HepG2 (cell line): ENCODE measurements at regions not wholly inside any gene's neighbourhood (a gene's known extent, or its start where the extent isn't known, plus 50 kb on each side); places are given as distances from the start of the nearest gene placed in this dataset.
A peak's percentile ranks its signal among the peaks of the same experiment; 100 is the strongest.
"Not testable (repeated sequence)": the region's sequence is repeated elsewhere in the genome, so short reads cannot be mapped to it uniquely, and the experiment has no call there.

ENCODE experiments used
- ATAC-seq: fragments of 200-7000 bp; cut with Tn5 transposase; 3 replicates; pipeline ENCODE4 v1.9.1; 2020; ENCODE audit warnings: mild to moderate bottlenecking, moderate library complexity
- BruUV-seq: library from RNA; stranded (reverse); fragments of 400-500 nt; replicated peaks from 2 replicates; lab custom pipeline; 2021; lab: Mats Ljungman, UMichigan
- CTCF ChIA-PET: fragments of 300-600 bp; formaldehyde crosslinking; extraction: SDS; loops from one replicate; lab custom pipeline; 2021; ENCODE audit warnings: low total read pairs, inconsistent platforms, low intra/inter-chr PET ratio; lab: Yijun Ruan, JAX
- POLR2A ChIA-PET: fragments of 350-600 bp; sonication (Branson Sonifier 250); formaldehyde crosslinking; loops from one replicate; lab custom pipeline; 2020; ENCODE audit warnings: antibody characterized with exemption, inconsistent platforms; lab: Yijun Ruan, JAX
- DNase-seq: peaks from one replicate; pipeline ENCODE4 v3.0.0-alpha.2; 2015; ENCODE audit warnings: low spot score
- FAIRE-seq: peaks from 3 replicates; lab custom pipeline; 2011; peaks lifted over from hg19 to GRCh38; lab: Jason Lieb, UNC
- H2AFZ ChIP-seq: one replicate; pipeline ENCODE4 v1.6.1; 2011; ENCODE audit warnings: low read length, inconsistent platforms
- H3K27ac ChIP-seq: fragments of 300-600 bp; 3 replicates; pipeline ENCODE4 v1.8.0; 2011; ENCODE audit warnings: mixed run types, mild to moderate bottlenecking, mixed read lengths, low read length, inconsistent platforms; ENCODE audit not compliant: insufficient read depth; ENCODE audit errors: extremely low read length
- H3K27me3 ChIP-seq, 2 experiments: fragments of 200-600 bp in 1 of 2; 2 replicates in 1 of 2; 3 replicates in 1 of 2; pipeline versions ENCODE4 v1.6.0 to v1.8.0; 2011; ENCODE audit warnings: low read length in 2 of 2, mild to moderate bottlenecking in 2 of 2, moderate library complexity in 2 of 2, inconsistent platforms in 1 of 2; ENCODE audit not compliant: insufficient read depth in 2 of 2, control insufficient read depth in 1 of 2
- H3K36me3 ChIP-seq, 2 experiments: fragments of 200-600 bp in 1 of 2; replicated peaks in 1 of 2; 2 replicates in 1 of 2; 3 replicates in 1 of 2; pipeline versions ENCODE4 v1.5.1 to v1.8.0; 2011; ENCODE audit warnings: low read length in 2 of 2, inconsistent platforms in 1 of 2; ENCODE audit not compliant: insufficient read depth in 2 of 2, control insufficient read depth in 1 of 2
- H3K4me1 ChIP-seq: 2 replicates; pipeline ENCODE4 v1.5.1; 2012; ENCODE audit warnings: low read length, inconsistent platforms; ENCODE audit not compliant: insufficient read depth
- H3K4me2 ChIP-seq: 2 replicates; pipeline ENCODE4 v1.6.0; 2011; ENCODE audit warnings: low read depth, low read length, inconsistent platforms
- H3K4me3 ChIP-seq, 3 experiments: fragments of 200-600 bp in 1 of 3; sonication (generic), shearing (Covaris generic) in 1 of 3; replicated peaks in 1 of 3; 2 replicates each; pipeline ENCODE4 v1.5.1; 2011 to 2016; ENCODE audit warnings: low read length in 3 of 3, inconsistent platforms in 2 of 3, low read depth in 2 of 3, mild to moderate bottlenecking in 2 of 3, control low read depth in 1 of 3, mixed read lengths in 1 of 3; ENCODE audit not compliant: insufficient read depth in 1 of 3
- H3K79me2 ChIP-seq: one replicate; pipeline ENCODE4 v1.6.1; 2011; ENCODE audit warnings: low read length, inconsistent platforms; ENCODE audit not compliant: insufficient read depth
- H3K9ac ChIP-seq: 2 replicates; pipeline ENCODE4 v1.6.0; 2011; ENCODE audit warnings: mild to moderate bottlenecking, low read depth, low read length, inconsistent platforms; ENCODE audit not compliant: insufficient read depth
- H3K9me3 ChIP-seq: 2 replicates; pipeline ENCODE4 v1.5.1; 2012; ENCODE audit warnings: mild to moderate bottlenecking, low read length
- H4K20me1 ChIP-seq: 2 replicates; pipeline ENCODE4 v1.6.0; 2011; ENCODE audit warnings: inconsistent platforms, mild to moderate bottlenecking, low read length, moderate library complexity; ENCODE audit not compliant: insufficient read depth
- ZFP36 ChIP-seq: fragments of 150-350 bp; IDR thresholded peaks from 2 replicates; pipeline ENCODE4 v1.6.1; 2018; ENCODE audit warnings: borderline replicate concordance, low read length, low read depth; ENCODE audit not compliant: partially characterized antibody
- ZSCAN22 ChIP-seq: sonication (generic); formaldehyde crosslinking; IDR thresholded peaks from 2 replicates; pipeline ENCODE4 v1.4.0; 2020; ENCODE audit warnings: mild to moderate bottlenecking, missing genetic modification reagents
- WGBS: methylation state at CpG from one replicate; pipeline ENCODE4 v1.1.6; 2017; ENCODE audit warnings: low lambda C conversion rate; 5-methylcytosine and 5-hydroxymethylcytosine counted together
- in situ Hi-C: cut with HindIII; loops from 2 replicates; pipeline ENCODE4 v1.10.0; 2017; ENCODE audit warnings: low pct_unique_long_range_greater_than_20kb; ENCODE audit not compliant: extremely low pct_ligation_motif_present
- intact Hi-C: fragments of 100-400 bp; cut with micrococcal nuclease; formaldehyde crosslinking; loops from one replicate; pipeline ENCODE4 v1.10.0; 2022; ENCODE audit not compliant: unreplicated experiment

GRCh38 chr16:88159046-88159896, 208.0 kb downstream of the BANP start:
- H3K9ac ChIP-seq, H3K4me1 ChIP-seq, H3K4me2 ChIP-seq, POLR2A ChIA-PET, H4K20me1 ChIP-seq, intact Hi-C loops, in situ Hi-C loops, BruUV-seq, H3K36me3 ChIP-seq, H2AFZ ChIP-seq, H3K9me3 ChIP-seq, H3K79me2 ChIP-seq, H3K4me3 ChIP-seq, DNase-seq, H3K27ac ChIP-seq, CTCF ChIA-PET, FAIRE-seq: not testable (repeated sequence)
- peak; percentile 22; the same call in 2 of the 3 replicates for ATAC-seq
- WGBS: 63% methylated on average over 24 of the region's 33 CpGs
- peaks cover 3 to 16% of the 10 kb centered on the region in 2 experiments; a peak in 4 of 5 replicates for H3K27me3 ChIP-seq

GRCh38 chr16:88159897-88160335, 208.7 kb downstream of the BANP start:
- H3K79me2 ChIP-seq, CTCF ChIA-PET, H3K36me3 ChIP-seq, H2AFZ ChIP-seq, H3K4me2 ChIP-seq, H4K20me1 ChIP-seq, ATAC-seq, intact Hi-C loops, H3K4me1 ChIP-seq, FAIRE-seq, BruUV-seq, in situ Hi-C loops, H3K27ac ChIP-seq, H3K9me3 ChIP-seq, DNase-seq, POLR2A ChIA-PET, H3K9ac ChIP-seq, H3K4me3 ChIP-seq: not testable (repeated sequence)
- peaks cover 2 to 12% of the 10 kb centered on the region in 2 experiments; a peak in 3 of 5 replicates for H3K27me3 ChIP-seq
- WGBS: 46% methylated on average over 6 of the region's 8 CpGs
- TF ChIP-seq ZFP36 (peak; percentile 20), ZSCAN22 (CRISPR knock-in tag) (peak; percentile 96)

- H3K27ac ChIP-seq, H3K9ac ChIP-seq, H3K36me3 ChIP-seq, DNase-seq, ATAC-seq, intact Hi-C loops, H2AFZ ChIP-seq, BruUV-seq, H3K79me2 ChIP-seq, H3K9me3 ChIP-seq, H4K20me1 ChIP-seq, H3K4me1 ChIP-seq, H3K4me3 ChIP-seq, POLR2A ChIA-PET, in situ Hi-C loops, H3K27me3 ChIP-seq, CTCF ChIA-PET, H3K4me2 ChIP-seq: not testable (repeated sequence)
- FAIRE-seq: peak; percentile 54
- WGBS: 66% methylated on average over 13 of the region's 13 CpGs
Observed at GRCh38 chr16:88161191-88161590, 210.0 kb downstream of the BANP start.

- intact Hi-C loops, H3K9ac ChIP-seq, H3K27me3 ChIP-seq, H3K4me2 ChIP-seq, H3K79me2 ChIP-seq, H4K20me1 ChIP-seq, BruUV-seq, H3K36me3 ChIP-seq, H3K9me3 ChIP-seq, H3K4me1 ChIP-seq, POLR2A ChIA-PET, CTCF ChIA-PET, in situ Hi-C loops, ATAC-seq, H3K4me3 ChIP-seq, H3K27ac ChIP-seq, DNase-seq, H2AFZ ChIP-seq: not testable (repeated sequence)
- FAIRE-seq: peak; percentile 40
- WGBS: 46% methylated on average over 10 of the region's 10 CpGs
Observed at GRCh38 chr16:88161623-88162275, 210.5 kb downstream of the BANP start.
